Adrenal gland (tissue), 5 donors: ENCODE measurements at regions not wholly inside any gene's neighbourhood (a gene's known extent, or its start where the extent isn't known, plus 50 kb on each side); places are given as distances from the start of the nearest gene placed in this dataset.

ENCODE experiments used
- CTCF ChIP-seq, 6 experiments: fragments of 450-650 bp in 4 of 6; fragments of 200-600 bp in 2 of 6; sonication (generic) in 1 of 6; IDR thresholded peaks; 1 replicate in 5 of 6; 2 replicates in 1 of 6; pipeline versions ENCODE4 v1.5.1 to v1.8.0; 2016 to 2021; ENCODE audit warnings: antibody characterized with exemption in 6 of 6, mild to moderate bottlenecking in 2 of 6, moderate library complexity in 1 of 6
- POLR2A ChIP-seq, 2 donors: fragments of 450-650 bp; IDR thresholded peaks; one replicate each; pipeline ENCODE4 v1.6.1; 2017; ENCODE audit warnings: antibody characterized with exemption in 2 of 2, mild to moderate bottlenecking in 2 of 2, moderate library complexity in 1 of 2
- donor health status: DM: no; HTN: no; CAD: no.

- no peak for TF ChIP-seq CTCF (IDR thresholded peaks at IDR 0.05)
- TF ChIP-seq POLR2A (IDR thresholded peaks at IDR 0.05), result no peak
These were observed 509.7 kb downstream of the PSAT1 start for GRCh38 chr9:78806492-78807160.
